HEK293 (cell line): ENCODE measurements at regions not wholly inside any gene's neighbourhood (a gene's known extent, or its start where the extent isn't known, plus 50 kb on each side); places are given as distances from the start of the nearest gene placed in this dataset.

ENCODE experiments used
- FEZF1 ChIP-seq: fragments of 450-650 bp; formaldehyde crosslinking; IDR thresholded peaks from 2 replicates; pipeline ENCODE4 v1.5.1; 2016; ENCODE audit warnings: missing biosample characterization, missing genetic modification characterization
- PRDM10 ChIP-seq: fragments of 450-650 bp; formaldehyde crosslinking; IDR thresholded peaks from 2 replicates; pipeline ENCODE4 v1.5.1; 2016; ENCODE audit warnings: missing biosample characterization, missing genetic modification characterization
- SP2 ChIP-seq: fragments of 450-650 bp; formaldehyde crosslinking; IDR thresholded peaks from 2 replicates; pipeline ENCODE4 v1.5.1; 2016; ENCODE audit warnings: missing biosample characterization, missing genetic modification characterization
- ZBTB7A ChIP-seq: fragments of 450-650 bp; formaldehyde crosslinking; IDR thresholded peaks from 2 replicates; pipeline ENCODE4 v1.5.1; 2016; ENCODE audit warnings: low read depth, missing biosample characterization, missing genetic modification characterization
- ZEB2 ChIP-seq: fragments of 450-650 bp; formaldehyde crosslinking; IDR thresholded peaks from 2 replicates; pipeline ENCODE4 v1.5.1; 2016; ENCODE audit warnings: missing biosample characterization, missing genetic modification characterization
- ZFP41 ChIP-seq: fragments of 450-650 bp; formaldehyde crosslinking; IDR thresholded peaks from 2 replicates; pipeline ENCODE4 v1.5.1; 2016; ENCODE audit warnings: missing biosample characterization, missing genetic modification characterization, borderline replicate concordance
- ZNF354C ChIP-seq: fragments of 450-650 bp; formaldehyde crosslinking; IDR thresholded peaks from 2 replicates; pipeline ENCODE4 v1.5.1; 2016; ENCODE audit warnings: missing biosample characterization, missing genetic modification characterization, low read depth, borderline replicate concordance
- ZNF394 ChIP-seq: fragments of 450-650 bp; formaldehyde crosslinking; IDR thresholded peaks from 2 replicates; pipeline ENCODE4 v1.5.1; 2016; ENCODE audit warnings: missing biosample characterization, missing genetic modification characterization, mild to moderate bottlenecking, moderate library complexity, borderline replicate concordance
- ZNF398 ChIP-seq: fragments of 450-650 bp; formaldehyde crosslinking; IDR thresholded peaks from 2 replicates; pipeline ENCODE4 v1.5.1; 2017; ENCODE audit warnings: missing biosample characterization, missing genetic modification characterization
- ZNF677 ChIP-seq: fragments of 450-650 bp; IDR thresholded peaks from 2 replicates; pipeline ENCODE4 v1.5.0; 2018; ENCODE audit warnings: missing biosample characterization, mild to moderate bottlenecking, missing genetic modification characterization, moderate library complexity
- ZNF776 ChIP-seq: fragments of 450-650 bp; formaldehyde crosslinking; IDR thresholded peaks from 2 replicates; pipeline ENCODE4 v1.5.0; 2017; ENCODE audit warnings: missing biosample characterization, missing genetic modification characterization, borderline replicate concordance
- TF ChIP-seq, protein P1 (sequence below): fragments of 450-650 bp; formaldehyde crosslinking; IDR thresholded peaks from 2 replicates; pipeline ENCODE4 v1.5.1; 2016; ENCODE audit warnings: missing biosample characterization, missing genetic modification characterization
- TF ChIP-seq, protein P2 (sequence below): sonication (generic); formaldehyde crosslinking; IDR thresholded peaks from 2 replicates; pipeline ENCODE4 v1.8.1; 2022; ENCODE audit warnings: mild to moderate bottlenecking, moderate library complexity, missing genetic modification reagents

DNA sequence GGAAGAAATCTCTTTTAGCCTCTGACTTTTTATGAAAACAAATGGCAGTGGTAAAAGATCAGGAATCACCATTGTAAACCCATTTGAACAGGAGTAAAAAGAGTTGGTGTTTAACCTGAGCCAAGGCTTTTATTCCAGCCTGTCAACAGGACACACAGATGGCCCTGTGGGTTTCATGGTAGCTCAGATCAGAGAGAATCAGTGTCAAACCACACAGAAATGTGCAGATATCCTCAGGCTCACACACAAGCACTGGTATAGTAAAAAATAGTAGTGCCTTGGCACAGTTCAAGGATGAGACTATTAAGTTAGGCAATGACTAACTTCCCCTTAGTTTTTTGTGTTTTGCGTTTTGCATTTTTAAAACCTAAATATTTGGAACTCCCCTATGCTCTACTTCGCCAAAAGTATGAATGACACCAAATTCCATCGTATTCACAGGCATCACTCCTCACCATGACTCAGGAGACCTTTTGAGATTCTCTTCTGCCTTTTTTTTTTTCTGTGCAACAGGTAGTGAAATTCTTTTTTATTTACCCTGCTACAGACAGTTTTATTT is 1200.0 kb downstream of the CDH11 start:
- TF ChIP-seq ZFP41 (tag by site-specific recombination) (no peak), ZEB2 (tag by site-specific recombination) (no peak), ZBTB7A (tag by site-specific recombination) (no peak), SP2 (tag by site-specific recombination) (no peak), FEZF1 (no peak), ZNF677 (tag by site-specific recombination) (no peak), PRDM10 (tag by site-specific recombination) (no peak), ZNF776 (no peak), ZNF354C (tag by site-specific recombination) (no peak), ZNF394 (tag by site-specific recombination) (no peak), ZNF398 (tag by site-specific recombination) (no peak)
- TF ChIP-seq, protein P1, sequence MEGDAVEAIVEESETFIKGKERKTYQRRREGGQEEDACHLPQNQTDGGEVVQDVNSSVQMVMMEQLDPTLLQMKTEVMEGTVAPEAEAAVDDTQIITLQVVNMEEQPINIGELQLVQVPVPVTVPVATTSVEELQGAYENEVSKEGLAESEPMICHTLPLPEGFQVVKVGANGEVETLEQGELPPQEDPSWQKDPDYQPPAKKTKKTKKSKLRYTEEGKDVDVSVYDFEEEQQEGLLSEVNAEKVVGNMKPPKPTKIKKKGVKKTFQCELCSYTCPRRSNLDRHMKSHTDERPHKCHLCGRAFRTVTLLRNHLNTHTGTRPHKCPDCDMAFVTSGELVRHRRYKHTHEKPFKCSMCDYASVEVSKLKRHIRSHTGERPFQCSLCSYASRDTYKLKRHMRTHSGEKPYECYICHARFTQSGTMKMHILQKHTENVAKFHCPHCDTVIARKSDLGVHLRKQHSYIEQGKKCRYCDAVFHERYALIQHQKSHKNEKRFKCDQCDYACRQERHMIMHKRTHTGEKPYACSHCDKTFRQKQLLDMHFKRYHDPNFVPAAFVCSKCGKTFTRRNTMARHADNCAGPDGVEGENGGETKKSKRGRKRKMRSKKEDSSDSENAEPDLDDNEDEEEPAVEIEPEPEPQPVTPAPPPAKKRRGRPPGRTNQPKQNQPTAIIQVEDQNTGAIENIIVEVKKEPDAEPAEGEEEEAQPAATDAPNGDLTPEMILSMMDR (tag by site-specific recombination), result no peak
- TF ChIP-seq, protein P2, sequence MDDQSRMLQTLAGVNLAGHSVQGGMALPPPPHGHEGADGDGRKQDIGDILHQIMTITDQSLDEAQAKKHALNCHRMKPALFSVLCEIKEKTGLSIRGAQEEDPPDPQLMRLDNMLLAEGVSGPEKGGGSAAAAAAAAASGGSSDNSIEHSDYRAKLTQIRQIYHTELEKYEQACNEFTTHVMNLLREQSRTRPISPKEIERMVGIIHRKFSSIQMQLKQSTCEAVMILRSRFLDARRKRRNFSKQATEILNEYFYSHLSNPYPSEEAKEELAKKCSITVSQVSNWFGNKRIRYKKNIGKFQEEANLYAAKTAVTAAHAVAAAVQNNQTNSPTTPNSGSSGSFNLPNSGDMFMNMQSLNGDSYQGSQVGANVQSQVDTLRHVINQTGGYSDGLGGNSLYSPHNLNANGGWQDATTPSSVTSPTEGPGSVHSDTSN (CRISPR knock-in tag), result no peak
